HFF-Myc (cell line): ENCODE measurements at regions not wholly inside any gene's neighbourhood (a gene's known extent, or its start where the extent isn't known, plus 50 kb on each side); places are given as distances from the start of the nearest gene placed in this dataset.

Experiments
- DNase-seq: peaks from one replicate; pipeline ENCODE4 v3.0.0-alpha.2; 2011; ENCODE audit warnings: low read depth; ENCODE audit errors: extremely low read depth
- H3K4me3 ChIP-seq: replicated peaks from 2 replicates; pipeline ENCODE4 v1.5.1; 2011; ENCODE audit warnings: low read depth, mild to moderate bottlenecking, control low read depth, low read length
- TF ChIP-seq, protein P1 (sequence below): IDR thresholded peaks from 2 replicates; pipeline ENCODE4 v1.5.1; 2012; ENCODE audit warnings: mild to moderate bottlenecking, low read depth, low read length, control low read depth; ENCODE audit errors: missing control alignments

DNA sequence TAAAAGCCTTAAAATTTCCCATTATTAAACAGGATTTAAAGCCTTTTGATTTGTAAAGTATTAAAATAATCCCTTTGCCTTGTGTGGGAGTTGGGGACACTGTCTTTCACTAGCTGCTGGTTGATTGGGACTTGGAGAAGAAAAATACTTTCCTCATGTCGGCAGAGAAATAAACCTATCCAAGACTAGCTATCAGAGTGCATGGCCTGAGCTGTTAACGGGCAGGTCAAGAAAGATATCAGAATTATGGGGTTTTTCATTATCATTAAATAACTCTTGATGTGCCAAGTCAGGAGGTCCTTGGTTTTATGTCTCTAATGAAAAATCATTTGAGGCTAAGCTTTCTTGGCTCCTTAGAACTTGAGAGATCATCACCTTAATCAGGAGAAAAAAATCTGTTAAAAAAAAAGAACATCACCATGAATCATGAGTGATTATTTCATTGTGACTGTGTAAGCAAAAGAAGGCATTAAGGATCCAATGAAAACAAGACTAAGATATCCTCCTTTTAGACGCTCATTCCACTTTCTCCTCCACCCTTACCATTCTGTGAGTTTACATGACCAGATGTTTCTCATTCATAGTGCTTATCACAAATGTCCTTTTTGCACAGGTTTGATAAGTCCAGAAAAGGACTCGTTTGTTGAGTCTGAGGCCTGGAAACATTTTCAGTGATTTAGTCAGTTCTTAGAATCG, 140.4 kb upstream of the EGFLAM start:
- TF ChIP-seq, protein P1, sequence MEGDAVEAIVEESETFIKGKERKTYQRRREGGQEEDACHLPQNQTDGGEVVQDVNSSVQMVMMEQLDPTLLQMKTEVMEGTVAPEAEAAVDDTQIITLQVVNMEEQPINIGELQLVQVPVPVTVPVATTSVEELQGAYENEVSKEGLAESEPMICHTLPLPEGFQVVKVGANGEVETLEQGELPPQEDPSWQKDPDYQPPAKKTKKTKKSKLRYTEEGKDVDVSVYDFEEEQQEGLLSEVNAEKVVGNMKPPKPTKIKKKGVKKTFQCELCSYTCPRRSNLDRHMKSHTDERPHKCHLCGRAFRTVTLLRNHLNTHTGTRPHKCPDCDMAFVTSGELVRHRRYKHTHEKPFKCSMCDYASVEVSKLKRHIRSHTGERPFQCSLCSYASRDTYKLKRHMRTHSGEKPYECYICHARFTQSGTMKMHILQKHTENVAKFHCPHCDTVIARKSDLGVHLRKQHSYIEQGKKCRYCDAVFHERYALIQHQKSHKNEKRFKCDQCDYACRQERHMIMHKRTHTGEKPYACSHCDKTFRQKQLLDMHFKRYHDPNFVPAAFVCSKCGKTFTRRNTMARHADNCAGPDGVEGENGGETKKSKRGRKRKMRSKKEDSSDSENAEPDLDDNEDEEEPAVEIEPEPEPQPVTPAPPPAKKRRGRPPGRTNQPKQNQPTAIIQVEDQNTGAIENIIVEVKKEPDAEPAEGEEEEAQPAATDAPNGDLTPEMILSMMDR: no peak
- no peak for DNase-seq
- H3K4me3 ChIP-seq: no peak overlapping the region

DNA sequence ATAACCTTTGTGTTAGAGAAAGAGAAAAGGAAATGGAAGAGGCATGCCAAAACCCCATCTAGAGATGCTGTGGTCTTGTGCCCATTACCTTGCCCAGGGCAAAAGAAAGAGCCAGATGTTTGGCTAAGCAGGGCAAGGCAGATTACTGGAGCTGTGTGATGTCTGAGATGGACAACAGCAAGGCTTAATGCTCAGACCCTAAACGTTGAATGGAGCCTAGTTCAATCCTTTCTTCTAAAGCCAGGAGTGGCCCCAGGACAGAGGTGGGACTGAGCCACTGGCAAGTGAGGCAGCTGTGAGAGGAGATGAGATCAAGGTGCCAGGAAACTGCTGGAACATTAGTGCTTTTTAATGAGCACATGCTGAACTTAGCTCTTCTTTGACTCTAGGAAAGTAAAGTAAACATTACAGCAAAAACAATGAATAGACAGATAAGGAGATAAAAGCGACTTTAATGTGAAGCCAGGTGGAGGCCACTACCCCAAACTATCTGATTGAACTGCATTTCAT, 143.0 kb upstream of the EGFLAM start:
- DNase-seq: no peak
- no peak overlapping the region for H3K4me3 ChIP-seq
- TF ChIP-seq, protein P1: no peak

DNA sequence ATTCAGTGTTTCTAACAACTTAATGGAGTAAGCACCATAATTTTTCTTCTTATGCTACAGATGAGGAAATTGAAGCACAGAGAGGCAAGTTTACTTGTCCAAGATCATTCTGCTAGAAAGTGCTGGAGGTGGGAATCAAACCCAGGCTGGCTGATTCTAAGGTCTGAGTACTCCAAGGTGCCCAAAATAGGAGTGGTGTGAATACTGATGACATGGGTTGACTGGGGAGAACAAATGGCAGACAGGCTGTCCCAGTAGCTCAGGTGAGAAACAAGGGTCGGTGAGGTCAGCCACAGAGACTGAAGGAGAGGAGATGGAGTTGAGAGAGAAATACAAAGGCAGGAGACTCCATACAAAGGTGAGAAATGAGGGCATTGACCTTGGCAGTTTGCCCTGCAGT, 144.5 kb upstream of the EGFLAM start:
- no peak overlapping the region for H3K4me3 ChIP-seq
- no peak for DNase-seq
- TF ChIP-seq, protein P1: no peak

DNA sequence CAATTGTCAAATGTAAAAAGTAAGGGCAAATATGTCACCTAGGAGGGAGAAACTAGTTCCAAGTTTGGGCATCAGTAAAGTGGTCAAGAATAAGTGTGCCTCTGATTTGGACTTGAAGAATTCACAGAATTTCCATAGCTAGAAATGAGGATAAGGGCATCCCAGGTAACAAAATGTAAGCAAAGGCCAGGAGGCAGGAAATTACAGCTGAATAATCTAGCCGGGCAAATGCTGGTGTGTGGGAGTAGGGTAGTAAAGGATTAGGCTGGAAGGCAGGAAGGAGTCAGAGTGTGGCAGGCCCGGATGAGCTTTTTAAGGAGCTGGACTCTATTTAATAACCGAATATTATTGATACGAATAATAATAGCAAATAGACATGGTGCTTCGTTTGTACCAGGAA, 144.9 kb upstream of the EGFLAM start:
- no peak for DNase-seq
- H3K4me3 ChIP-seq: no peak overlapping the region
- TF ChIP-seq, protein P1: no peak

DNA sequence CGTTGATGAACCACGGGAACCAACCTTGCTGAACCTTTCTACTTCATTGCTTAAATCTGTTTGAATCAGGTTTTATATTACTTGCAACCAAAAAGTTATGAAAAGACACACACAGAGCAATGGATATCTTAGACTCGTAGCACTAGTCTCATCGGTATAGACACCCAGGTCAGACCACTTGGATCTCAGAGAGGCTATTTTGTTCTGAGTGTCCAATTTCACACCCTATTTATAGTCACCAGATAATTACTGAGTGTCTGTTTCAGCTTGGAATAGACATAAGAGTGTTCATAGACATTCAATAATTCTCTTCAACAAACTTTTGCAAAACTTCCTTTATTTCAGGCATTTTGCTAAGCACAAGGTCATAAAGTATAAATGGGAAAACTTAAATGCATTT, 145.4 kb upstream of the EGFLAM start:
- no peak overlapping the region for H3K4me3 ChIP-seq
- no peak for DNase-seq
- TF ChIP-seq, protein P1: no peak

DNA sequence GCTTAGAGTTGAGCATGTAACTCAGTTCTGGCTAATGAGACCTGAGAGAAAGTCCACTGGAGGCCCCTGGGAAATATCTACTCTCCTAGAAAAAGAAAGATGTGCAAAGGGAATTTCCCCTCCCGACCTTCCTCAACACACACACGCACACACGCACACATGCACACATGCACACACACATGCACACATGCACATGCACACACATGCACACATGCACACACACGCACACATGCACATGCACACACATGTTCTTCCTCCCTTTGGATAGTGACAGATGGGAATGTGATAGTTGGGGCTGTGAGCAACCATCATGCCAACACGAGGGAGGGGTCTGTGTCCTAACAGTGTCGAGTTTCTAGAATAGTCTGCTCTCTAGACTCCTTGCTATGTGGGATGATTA, 148.2 kb upstream of the EGFLAM start:
- no peak overlapping the region for H3K4me3 ChIP-seq
- TF ChIP-seq, protein P1: no peak
- DNase-seq: no peak

DNA sequence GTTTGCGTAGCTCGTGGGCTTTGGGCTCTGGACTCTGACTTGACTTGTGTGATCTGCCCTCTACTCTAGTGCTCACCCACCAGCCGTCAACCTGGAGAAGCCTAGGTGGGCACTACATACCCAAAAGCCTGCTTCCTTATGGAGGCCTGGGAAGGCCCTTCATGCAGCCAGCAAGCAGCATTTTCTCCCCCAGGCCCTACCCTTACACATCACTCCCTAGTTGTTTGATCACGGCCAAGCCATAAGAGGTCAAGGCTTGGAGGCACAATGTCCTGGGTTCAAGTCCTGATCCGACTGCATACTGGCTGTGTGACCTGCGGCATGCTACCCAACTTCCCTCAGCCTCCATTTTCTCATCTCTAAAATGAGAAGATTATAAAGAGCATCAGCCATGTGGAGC, 151.3 kb upstream of the EGFLAM start:
- DNase-seq: no peak

More for the DNA sequence above, 151.3 kb upstream of the EGFLAM start:
- TF ChIP-seq, protein P1: no peak
- H3K4me3 ChIP-seq: no peak overlapping the region
